ENCODE measurements at regions not wholly inside any gene's neighbourhood (a gene's known extent, or its start where the extent isn't known, plus 50 kb on each side); places are given as distances from the start of the nearest gene placed in this dataset.

GRCh38 chr3:145035682-145036081 lies 1064.1 kb downstream of the DIPK2A start:
- TF ChIP-seq CTCF (optimal IDR thresholded peaks at IDR 0.05 in 1 of 3, IDR thresholded peaks at IDR 0.05 in 1 of 3, conservative IDR thresholded peaks at IDR 0.05 in 1 of 3; ENCODE audit: extremely low read depth in 1 of 3, insufficient read depth in 2 of 3, low read length in 3 of 3) (no peak), EZH2 (IDR thresholded peaks at IDR 0.05; ENCODE audit: low read length) (no peak)
